ENCODE measurements at regions not wholly inside any gene's neighbourhood (a gene's known extent, or its start where the extent isn't known, plus 50 kb on each side); places are given as distances from the start of the nearest gene placed in this dataset.

DNA sequence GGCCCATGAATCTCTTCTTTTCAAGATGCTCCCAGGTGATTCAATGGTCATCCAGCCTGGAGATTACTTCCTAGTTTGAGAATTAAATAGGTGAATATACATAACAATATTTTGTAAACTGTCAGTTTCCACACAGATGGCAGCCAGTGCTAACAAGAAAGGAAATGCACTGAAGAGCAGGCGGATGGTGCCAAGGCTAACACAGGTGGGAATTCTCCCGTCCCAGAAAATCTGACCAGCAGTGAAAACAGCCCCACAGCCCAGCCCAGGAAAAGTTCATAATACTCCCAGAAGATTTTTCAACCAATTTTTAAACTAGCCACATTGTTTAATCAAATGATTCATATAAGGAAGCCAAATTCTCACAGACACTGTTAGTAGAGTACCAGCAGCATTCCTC is 387.2 kb upstream of the GATB start:
- TF ChIP-seq CTCF (IDR thresholded peaks at IDR 0.05; ENCODE audit: low read depth, low read length, poor library complexity, severe bottlenecking) (no peak), EZH2phosphoT487 (IDR thresholded peaks at IDR 0.05; ENCODE audit: borderline replicate concordance, low read length) (no peak)

Measured in DOHH2 (cell line).